GM21360 (cell line): ENCODE measurements at regions not wholly inside any gene's neighbourhood (a gene's known extent, or its start where the extent isn't known, plus 50 kb on each side); places are given as distances from the start of the nearest gene placed in this dataset.

Source experiments
- ATAC-seq: cut with Tn5 transposase; IDR thresholded peaks from one replicate; pipeline ENCODE4 v1.9.1; 2021; ENCODE audit warnings: mild to moderate bottlenecking, moderate library complexity; ENCODE audit not compliant: unreplicated experiment

DNA sequence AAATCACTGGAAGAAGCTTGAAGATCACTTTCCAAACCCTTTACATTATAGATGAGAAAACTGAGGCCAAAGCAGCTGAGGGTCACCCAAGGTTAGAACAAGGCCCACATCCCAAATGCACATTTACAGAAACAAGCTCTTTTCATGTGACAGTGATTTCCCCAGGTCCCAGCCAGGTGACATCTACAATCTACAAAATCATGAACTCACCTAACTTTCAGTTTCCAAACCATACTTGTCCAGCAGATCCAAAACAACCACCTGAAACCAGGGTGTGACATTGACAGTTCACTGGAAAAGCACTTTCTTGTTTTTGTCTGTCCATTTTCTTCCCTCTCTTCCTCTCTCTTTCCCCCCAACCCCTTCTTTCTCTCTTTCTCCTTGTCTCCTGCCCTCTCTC is 132.2 kb upstream of the PRICKLE2 start:
- no peak for ATAC-seq

DNA sequence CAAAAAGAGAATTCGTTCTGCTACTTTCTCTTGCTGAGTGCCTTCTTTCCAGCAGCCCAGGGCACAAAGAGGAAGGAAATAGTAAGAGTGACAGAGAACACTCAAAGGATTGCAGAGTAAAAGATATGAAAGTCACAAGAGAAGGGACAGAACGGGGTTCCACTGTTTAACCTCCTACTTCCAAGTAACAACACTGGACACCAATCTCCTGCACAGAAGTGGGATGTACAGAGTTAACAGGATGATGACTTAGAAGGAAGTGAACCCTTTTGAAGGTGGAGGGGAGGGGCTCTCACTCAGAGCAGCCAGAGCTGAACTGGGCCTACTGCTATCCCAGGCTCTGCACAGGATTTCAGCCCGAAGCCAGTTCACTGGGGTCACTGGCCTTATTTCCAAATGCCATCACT is 130.1 kb upstream of the PRICKLE2 start:
- ATAC-seq: peak; percentile 51

DNA sequence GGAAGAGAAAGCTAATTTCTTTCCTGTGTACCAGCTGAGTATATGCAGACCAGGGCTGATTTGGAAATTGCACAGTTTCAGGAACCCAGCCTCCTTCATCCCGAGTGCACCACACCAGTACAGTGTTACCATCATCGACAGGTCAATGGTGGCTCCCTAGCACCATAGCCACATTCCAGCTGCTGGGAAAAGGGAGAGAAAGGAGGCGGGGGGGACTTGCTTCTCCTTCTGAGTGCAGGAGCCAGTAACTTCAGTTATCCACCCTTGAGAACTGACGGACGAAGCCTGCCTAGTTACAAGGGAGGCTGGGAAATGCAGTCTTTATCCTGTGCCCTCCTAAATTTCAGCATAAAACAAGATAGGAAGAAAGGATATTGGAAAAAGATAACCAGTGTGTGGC is 129.7 kb upstream of the PRICKLE2 start:
- ATAC-seq: no peak

DNA sequence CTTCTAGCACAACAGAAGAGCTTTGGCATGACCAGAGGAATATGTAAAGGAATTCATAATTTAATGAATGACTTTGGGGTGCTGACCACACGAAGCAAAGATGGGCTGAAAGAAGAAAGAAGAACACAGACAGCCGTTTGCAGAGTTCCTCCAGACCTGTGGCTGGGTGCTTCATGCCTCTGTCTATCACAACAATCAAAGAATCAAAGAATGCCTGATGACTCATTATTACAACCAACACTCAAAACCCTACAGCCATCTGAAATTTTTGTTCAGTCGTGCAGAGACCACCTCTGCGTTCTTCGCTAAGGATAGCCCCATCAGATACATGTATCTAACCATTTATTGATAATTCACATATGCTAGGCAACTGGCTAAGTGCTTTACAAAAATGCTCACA is 129.0 kb upstream of the PRICKLE2 start:
- no peak for ATAC-seq

DNA sequence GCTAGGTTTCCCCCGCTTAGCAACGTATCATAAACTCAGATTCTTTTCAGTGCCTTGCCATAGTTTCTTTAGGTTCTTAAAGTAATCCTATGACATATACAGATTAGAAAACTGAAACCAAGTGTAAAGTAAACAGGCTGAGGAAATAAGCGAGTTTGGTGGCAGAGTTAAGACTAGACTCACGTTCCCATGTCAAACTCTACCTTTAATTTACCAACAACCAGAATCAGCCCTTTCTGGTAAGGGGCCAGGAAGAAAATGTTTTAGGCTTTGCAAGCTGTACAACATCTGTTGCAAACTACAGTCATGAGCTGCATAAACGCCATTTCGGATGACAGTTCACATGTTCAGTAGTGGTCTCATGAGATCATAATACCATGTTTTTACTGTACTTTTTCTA is 128.0 kb upstream of the PRICKLE2 start:
- ATAC-seq: no peak

DNA sequence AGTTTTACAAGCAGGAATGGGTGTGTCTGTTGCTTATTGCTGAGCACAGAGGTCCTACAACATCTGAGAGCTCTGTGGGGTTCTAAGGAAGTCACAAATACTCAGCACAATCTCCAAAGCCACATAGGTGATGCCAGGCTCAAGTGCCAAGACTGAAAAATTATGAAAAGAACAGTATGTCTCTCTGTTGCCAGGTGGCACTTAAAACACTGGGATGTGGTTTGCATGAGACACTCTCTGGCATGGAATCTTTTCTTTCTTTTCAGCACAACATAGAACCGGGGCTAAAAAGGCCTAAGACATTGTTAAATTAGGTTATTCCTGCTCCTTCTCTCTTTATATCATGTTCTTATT is 127.3 kb upstream of the PRICKLE2 start:
- ATAC-seq: no peak

DNA sequence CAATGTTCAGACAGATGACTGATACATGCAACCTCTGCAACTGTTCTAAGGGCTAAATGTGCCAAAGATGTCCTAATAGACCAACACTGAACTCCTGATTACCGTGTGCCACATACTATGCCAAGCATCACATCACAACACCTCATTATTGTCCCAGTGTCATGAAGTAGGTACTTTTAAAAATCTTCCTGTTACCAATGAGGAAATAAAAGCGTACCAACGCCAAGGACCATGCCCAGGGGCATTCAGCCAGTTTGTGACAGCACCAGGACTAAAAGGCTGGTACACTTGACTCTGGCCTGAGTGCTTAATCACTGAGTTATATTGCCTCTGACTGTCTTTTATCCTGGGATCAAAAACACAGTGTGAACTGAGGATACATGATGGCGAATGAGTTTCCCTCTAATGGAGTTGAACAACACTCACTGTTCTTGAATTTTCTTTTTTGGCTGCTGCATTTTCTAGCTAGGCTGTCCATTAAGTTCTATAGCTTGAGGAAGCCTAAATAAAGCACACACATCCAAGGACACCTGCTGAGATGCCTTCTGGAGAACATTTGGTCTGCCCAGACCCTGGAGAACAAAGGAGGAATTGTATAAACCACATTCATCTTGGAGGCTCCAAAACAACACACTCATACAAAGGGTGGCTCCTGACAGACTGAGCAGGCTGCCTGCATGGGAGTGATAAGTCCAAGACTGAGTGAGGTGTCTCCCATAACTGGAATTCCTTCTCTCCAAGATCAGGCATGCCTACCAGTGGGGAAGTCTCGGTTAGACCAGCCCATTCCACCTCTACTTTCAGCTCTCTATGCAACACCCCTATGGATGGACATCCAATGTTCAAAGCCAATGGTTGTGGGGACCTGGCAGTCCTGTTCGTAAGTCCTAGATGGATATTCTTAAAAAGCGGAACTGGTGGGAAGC is 126.7 kb upstream of the PRICKLE2 start:
- no peak for ATAC-seq

DNA sequence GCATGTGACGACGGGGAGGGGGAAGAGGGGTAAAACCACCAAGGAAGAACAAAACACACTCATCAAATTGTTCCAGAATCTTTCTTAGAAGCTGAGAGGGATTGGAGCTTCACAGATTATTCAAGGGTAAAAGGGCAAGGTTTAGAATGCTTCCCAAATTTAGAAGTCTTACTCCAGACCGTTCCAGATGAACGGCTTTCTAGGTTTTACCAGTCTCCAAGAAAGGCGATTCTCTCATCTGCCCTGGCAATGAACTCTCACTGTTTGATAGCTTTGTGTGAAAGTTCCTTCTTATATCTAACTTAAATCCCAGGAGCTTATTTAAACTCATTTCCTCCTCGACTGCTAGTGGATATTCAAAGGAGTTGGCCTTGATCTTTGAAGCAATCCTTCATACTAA is 124.3 kb upstream of the PRICKLE2 start:
- no peak for ATAC-seq

DNA sequence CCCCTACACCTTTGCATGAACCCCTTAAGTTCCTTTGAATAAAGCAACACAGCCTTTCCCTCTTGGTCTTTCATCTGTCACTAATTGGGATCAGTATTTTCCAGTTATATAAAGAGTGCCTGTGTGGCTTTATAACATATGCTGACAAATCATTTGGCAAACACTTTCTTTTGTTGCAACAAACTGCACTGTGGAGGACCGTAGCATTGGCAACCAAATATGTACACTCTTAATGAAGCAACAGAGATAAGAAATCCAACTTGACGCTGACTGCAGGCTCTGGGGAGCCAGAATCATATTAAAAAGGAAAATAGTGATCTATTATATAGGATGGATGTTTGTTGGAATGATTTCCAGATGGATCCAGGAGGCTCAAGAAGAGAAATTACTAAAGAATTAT is 120.1 kb upstream of the PRICKLE2 start:
- no peak for ATAC-seq

DNA sequence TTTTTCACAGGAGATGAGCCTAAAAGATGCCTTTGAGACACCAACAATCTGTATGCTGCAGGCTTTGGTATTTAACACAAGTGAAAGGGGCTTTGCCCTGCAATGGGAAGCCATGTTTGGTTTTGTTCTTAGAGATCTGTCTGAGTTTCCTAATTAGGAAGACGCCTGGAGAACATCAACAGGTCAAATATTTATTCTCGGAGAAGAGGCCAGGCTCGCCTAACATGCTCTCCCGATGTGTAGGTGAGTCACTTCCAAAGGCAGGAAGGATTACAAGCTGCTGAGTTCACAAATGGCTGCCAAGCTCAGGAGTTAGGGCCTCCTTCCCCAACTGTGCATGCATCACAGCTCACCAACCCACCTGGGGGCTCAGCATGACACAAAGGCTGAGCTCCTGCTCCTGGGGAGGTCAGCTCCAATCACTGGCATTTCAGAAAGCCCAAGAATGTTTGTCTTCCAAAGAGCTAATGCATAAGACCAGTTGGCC is 119.5 kb upstream of the PRICKLE2 start:
- no peak for ATAC-seq

DNA sequence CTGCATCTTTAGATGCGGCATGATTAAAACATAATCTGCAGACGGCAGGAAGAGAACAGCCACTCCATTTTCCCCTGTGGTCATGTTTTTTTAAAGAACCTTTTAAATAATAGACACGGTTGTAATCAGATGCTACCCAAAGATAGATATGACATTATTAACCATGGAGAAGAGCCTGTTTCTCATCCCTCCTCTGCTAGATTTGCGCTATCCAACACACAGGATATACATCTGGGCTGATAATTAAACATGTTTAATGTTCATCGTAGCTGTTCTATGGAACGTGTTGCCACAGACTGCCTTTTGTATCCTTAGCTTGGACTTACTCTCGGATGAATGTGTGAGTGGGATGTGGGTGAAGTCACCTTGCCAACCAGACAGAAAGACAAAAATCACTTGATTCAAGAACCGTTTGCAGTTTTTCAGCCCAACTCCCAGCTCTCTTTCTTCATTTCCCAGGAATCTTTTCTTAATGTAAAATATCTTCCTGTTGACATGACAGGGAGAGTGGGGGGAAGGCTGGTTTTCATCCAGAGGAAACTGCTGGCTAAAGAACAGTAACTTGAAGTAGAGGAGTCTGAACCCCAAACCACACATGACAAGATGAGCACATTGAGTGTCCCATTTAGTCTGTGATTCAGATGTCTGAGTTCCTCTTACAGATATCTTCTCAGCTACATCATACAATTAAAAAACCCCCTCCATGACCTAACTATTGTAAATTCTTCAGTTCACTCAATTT is 118.6 kb upstream of the PRICKLE2 start:
- ATAC-seq: no peak

DNA sequence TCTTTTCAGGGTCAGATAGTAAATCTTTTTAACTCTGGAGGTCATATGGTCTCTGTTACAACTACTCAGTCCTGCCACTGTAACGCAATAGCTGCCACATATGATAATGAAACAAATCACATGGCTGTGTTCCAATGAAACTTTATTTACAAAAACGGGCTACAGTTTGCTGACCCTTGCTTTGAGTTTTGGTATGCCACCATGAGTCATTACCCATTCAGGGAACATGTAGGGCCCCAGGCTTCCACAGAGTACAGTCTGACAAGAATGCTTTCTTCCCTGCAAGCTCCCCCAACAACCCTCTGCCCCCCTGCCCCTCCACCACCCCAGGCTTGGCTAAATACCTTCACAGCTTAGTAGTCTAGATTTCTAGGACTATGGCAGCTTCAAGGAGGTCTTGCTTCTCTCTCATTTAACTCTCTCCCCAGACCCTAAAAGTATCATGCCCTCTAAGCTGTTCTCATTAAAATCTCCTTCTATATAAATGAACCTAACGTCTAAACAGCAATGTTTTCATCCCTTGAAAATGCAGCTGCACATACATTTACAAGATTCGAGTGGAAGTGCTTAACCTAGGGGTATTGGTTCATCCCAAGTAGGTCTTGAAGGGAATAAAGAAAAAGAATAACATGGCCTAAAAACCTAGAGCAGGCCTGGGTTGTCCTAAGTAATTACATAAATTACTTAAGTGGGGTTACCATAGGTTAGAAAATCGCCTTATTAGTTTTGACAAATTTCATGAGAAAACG is 117.8 kb upstream of the PRICKLE2 start:
- no peak for ATAC-seq

DNA sequence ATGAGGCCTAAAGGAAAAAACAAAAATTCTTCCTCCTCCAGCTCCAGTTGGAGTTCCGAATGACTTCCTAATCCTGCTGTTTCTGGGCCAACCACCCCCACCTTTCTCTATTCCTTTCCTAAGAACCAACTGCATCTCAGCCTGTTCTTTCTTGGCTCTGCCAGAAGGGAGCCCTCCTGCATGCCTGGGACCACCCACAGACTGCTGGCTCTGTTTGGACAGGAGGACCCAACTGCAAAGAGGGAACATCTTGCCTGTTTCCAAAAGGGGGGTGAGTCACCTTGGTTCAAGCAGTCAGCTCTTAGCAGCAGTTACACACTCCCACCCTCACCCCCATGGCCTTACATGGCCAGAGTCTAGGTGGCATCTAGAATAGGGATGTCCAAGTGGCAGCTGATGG is 116.0 kb upstream of the PRICKLE2 start:
- ATAC-seq: no peak

DNA sequence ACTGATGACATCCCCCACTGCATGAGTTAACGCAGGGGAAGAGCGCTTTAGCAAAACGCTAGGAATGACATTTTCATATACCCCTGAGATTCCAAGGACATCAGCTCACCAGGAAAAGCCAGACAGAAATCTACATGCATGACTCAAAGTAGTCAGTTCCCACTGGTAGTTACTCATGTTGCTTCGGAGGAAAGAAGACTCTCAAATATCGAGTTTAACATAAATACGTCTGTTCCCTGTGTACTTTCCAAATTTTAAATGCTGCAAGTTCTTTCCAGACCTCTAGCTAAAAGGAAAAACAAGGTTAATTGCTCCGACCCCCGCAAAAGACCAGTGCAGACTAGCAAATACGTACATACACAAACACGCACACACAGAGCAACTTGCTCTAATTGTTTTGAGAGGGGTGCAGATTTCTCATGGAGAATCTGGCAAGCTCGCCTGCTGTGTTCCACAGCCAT is 115.4 kb upstream of the PRICKLE2 start:
- no peak for ATAC-seq

DNA sequence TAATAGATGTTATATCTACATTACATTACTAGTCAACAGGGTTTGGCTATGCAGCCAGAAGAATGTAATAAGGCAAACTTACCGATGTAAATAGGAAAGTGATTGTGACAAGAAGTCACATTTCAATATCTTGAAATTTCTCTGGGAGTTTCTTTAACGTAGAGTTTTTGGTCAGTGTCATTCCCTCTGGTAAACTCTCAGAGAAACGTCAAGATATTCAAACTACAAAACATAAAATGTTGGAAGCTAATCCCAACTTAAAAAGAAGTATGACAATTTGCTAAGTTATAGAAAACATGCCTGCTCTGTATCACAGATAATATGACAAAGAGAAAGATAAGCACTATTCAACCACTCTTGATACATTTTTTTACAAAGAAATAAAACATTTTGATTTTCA is 111.2 kb upstream of the PRICKLE2 start:
- ATAC-seq: no peak

DNA sequence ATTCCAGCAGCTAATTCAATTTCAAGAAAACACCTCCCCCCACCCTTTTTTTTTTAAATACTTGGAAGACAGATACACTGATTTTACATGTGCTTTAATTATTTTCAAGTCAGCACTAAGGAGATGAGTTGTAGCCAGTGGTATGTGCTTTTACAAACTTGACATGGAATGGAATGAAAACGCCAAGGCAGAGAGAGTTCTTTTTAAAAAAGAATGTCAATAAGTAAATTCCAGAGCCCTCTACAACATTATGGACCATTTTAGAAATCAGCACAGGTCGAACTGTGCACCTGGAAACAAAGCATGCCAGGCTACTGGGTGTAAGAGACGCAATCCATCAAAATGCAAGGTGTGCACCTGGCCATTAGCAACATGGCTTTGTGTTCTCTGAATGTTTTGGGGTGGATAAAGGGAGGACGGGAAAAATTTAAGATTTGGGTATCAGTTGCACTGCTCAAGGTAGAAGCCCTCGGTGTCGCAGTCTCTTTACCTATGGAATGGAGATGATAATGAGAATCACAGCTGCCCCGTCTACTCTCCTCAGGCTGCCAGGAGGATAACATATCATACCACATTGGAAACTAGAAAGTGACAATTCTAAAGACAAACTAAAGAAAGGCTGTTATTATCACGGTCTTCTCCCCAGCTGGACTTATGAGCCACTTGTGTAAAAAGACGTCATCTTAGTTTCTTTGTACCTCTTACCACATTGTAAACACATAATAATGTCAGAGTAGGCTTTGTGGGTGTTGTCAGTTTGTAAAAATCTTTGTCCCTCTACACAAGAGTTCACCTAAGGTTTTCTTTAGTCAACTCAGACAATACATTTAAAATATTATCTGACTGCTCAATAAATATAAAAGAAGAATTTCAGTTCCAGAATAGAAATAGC is 107.4 kb upstream of the PRICKLE2 start:
- no peak for ATAC-seq

DNA sequence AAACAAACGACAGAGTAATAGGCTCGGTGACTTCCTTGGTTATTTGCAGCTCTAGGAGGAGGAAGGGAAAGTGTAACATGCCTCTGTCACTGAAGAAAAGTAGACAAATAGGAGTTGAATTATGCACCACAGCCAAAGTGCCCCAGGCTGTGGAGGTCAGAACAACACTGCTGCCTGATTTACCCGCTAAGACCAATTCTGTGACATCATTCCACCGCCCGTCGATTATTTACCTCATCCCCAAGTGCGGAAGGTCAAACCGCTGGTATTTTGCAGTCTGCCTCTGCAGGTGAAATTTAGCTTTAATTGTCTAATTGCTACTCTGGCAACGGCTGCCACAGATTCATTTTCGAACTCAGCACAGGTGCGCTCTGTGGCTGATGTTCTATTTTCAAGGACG is 106.3 kb upstream of the PRICKLE2 start:
- ATAC-seq: no peak

DNA sequence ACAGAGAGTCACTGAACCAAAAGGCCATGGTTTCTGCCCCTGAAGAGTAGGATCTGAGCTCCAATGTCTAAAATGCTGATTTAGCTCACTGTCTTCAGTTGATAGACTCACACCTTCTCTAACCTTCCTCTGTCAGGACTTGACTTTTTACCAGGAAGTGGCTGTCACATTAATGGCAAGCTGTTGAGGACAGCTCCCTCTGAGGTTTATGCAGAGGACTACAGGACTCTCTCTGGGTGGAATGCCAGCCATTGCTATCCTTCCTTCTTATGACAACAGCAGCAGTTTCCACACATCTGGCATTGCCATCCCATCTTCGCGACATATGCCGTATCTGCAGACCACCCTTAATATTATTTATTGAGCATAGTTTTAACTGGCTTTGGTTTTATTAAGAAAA is 103.8 kb upstream of the PRICKLE2 start:
- no peak for ATAC-seq

DNA sequence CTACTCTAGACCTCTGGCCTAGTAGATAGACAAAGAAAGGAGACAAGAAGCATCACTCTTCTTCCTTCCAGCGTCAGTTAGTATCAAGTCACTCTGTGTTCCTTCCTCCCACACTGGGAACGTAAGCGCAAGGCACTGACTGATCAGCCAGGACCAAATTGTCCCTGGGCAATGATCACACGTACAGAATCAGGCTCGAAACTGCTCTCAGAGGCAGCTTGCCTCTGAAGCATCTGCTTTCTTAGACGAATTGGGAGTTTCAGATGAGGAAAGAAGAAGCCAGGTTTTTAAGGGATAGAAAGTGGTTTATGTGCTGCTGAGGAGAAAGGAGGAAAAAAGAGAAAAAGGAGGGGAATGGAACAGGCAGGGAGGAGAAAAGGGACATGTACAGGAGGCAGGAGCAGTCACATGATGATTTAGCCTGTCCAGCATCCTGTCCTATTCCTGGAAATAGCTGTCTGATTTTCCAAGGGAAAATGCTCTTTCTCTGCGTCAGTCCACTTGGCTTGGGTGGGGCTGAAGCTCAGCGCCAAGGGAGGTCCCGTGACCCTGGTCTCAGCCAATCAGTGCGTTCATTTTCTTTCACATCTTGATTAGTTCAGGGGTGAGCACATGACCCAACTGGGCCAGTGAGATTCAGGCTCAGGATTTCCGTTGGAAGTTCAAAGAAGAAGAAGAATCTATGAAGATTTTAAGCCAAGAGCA is 102.0 kb upstream of the PRICKLE2 start:
- no peak for ATAC-seq

DNA sequence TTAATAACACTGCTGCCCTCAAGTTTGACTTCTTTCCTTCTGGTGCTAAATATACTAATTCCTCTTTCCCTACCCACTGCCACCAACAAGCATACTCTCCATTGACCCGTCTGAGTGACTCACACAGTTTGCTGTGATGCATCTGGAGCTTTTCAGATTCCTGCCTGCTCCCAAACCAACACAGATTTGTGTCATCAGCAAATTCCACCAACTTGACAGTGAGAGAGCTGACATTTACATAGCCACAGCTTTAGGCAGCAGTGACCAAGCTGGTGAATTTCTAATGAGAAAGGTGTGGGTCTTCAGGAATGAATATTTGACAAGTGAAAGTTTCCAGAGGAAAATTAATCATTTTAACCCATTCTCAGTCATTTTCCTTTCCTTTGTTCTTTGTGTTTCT is 96.5 kb upstream of the PRICKLE2 start:
- no peak for ATAC-seq
